Activated T-helper 1 cell treated with anti-CD3 and anti-CD28 coated beads, Interleukin-2, amount 50 U/mL, for 16 hours (primary cell): ENCODE measurements at regions not wholly inside any gene's neighbourhood (a gene's known extent, or its start where the extent isn't known, plus 50 kb on each side); places are given as distances from the start of the nearest gene placed in this dataset.

Source experiments
- DNase-seq, 2 donors: peaks; one replicate each; pipeline ENCODE4 v3.0.0-alpha.2; 2020; ENCODE audit warnings: low read depth in 1 of 2, low spot score in 1 of 2

DNA sequence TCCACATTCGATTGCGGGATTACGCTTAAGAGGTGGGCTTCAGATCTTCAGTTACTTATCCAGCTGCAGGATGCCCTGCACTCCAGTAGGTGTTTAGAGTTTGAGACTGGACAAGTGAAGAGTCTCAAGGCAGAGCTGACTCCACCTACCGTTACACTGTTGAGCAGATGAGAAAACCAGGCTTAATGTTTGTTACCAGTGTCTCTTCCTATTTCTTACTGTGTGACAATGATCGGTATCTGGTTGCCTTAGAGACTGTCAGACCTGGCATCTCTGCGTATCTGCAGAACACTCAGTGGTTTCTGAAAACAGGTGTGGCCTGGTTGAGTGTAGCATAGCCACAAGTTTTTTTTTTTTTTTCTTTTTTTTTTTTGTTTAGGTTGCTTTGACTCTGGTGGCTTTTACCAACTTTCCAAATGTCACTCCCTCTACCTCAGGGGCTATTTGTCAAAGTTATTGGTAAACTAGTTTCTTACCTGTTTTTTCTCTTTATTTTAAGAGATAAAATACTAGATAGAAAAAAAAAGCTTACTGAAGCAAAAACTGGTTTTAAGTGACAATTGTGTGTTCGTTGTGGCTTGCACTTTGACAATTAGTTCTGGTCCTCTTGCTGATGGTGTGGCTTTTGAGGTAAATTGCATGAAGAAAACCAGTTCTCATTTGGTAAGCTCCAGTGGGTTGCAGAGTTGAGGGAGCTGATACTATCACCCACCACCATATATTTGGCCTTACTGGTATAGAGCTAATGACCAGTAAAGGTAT is 284.8 kb downstream of the ETS1 start:
- peak in 1 of 2 donors; percentile 50 for DNase-seq

DNA sequence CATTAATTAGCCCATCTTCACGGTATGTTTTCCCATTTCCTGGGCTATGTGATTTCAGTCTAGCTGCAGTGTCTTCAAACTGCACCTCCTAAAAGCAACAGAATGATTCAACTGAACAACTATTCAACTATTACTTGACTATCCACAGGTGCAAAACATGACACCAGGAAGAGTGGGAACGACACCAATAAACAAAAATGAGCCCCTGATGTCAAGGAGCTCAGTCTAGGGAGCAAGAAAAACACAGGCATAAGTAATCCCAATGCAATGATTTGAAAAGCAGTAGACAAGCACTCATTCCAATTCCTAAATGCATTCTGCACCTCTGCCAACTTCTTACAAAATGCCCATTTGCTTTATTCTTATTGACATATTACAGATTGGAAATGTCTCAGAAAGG is 285.6 kb downstream of the ETS1 start:
- DNase-seq = no peak

DNA sequence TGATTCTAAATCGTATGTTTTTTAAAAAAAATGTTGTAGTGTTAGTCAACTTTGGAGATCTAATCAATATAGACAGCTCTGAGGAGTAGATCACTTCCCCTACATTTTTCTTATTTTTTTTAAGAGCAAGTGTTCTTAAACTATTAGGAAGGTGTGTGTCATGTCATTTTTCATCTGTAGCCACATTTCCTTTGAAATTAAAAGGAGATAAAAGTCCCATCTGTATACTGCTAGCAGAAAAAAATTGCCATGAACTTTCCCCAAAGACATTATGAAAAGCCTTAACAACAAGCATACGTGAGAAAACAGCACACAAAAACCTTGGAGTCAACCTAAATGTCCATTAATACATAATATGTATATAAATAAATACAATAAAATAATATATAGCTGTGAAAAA is 286.6 kb downstream of the ETS1 start:
- DNase-seq = no peak

DNA sequence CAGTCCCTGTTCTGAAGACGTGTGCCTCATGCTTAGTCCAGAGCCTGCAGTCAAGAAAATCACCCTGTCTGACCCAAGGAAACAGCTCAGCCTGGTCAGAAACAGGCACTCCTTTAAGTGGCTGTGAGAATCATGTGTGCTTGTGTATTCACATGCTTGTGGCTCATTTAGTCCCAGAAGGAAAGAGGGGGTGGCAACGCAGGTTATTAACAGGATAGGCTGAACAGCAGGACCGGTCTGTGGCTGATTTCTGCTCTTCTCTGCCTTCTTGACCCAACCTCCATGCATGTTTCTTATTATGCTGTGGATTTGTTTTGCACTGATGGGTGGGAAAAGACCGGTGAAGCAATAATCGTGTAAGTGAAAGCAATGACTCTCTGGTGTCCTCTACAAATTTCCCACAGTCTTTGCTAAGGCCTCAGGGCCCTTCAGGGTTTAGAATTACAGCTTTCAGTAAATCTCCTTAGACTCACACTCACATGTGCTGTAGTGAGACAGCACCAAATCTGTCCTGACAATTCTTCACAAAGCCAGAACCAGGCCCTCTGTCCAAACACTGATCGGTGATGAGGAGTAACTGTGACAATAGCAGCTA is 288.1 kb downstream of the ETS1 start:
- no peak for DNase-seq

DNA sequence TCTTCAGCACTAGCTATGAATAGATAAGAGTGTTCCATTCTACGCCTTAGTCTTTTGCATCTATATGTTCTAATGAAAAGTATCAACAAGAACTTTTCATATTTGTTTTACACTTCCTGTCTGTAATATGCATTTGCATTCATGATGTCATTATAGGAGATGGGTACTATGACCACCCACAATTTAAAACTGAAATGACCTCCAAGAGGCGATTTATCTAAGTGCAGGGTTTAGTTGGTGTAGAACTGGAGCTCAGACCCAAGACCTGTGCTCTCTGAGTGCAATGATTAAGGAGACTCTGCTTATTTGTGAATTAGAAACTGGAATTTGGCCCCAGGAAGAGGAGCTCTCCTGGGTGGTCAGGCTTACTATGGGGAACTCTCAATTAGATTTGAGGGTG is 289.1 kb downstream of the ETS1 start:
- no peak for DNase-seq

DNA sequence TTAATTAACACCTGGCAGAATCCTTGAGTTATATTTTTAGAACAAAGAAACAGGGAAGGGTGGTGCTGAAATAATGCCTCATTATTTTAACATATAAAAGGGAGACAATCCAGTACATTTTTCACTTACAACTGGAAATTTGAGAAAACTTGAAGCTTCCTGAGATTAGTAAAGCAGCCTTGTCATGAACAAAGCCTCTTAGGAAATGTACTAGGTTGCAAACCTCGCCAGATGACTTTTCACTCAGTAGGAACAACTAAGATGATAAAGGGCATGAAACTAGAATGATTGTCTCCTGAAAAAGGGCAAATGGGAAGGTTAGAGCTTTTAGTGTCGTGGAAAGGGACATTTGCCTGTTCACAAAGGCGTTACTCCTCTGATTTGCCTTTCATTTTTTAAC is 289.6 kb downstream of the ETS1 start:
- no peak for DNase-seq

DNA sequence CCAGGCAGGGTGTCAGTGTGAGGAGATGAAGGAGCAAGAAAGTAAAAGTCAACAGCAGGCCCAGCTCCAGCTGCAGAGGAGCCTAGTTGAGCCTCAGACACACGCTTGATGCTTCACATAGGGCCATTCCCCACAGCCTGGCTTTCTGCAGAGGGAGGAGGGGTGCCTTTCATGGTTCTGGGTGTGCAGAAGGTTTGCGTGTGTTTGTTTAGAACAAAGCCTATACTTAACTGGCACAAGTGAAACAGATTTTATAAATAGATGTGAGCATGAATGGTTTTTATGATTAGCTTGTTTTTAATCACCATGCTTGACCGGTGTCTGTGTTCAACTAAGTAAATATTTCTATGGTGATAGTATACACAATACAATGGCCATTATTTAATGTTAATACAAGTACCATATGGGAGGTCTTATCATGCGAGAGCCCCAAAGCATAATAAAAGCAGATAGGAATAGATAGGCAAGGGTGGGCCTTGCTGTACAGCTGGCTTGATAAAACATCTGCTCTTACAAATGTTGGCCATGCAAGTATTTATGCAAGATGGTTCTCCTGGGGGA is 290.2 kb downstream of the ETS1 start:
- no peak for DNase-seq

DNA sequence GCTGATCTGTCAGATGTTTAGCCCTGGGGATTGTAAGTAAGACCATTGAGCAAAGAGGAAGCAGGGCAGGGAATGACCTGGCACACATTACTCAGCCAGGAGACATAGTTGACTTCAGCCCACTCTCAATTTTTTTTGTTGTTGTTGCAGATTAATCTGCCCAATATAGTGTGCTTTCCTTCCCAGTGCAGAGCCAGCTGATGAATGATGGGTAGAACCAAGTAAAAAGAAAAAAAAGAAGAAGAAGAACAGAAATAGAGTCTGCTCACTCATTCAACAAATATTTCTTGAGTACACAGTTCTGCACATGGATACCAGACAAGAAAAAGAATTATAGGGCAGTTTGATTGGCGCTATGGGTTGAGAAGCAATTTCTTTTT is 292.7 kb downstream of the ETS1 start:
- DNase-seq = no peak

DNA sequence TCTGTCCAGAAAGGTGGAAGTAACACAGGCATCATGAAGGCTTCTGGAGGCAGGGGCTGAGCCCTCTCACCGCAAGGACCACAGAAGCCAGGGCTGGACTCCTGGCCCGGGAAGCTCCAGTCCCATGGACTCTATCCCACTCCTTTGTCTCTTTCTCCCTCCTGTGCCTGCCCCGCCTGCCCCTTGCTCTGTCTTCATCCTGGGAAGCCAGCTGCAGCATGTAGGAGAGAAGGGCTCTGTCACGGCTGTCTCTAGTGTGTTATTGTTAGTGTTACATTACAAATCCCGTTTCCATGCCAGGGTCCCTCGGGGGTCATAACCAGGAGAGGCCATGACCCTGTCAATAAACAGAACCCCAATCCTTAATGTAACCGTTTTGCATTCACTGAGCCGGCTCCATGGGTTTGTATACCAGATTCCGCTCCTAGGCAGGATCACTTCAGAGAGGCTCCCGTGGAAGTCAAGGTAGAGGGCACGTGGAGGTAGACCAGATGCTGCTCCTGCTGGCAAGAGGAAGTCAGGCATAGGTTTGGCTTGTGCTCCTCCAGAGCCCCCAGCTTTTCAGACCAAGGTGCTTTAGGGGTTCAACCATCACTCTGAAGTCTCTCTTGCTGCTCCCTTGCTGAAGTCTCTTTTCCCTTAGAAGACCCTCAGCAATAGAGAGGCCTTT is 293.2 kb downstream of the ETS1 start:
- DNase-seq = no peak

DNA sequence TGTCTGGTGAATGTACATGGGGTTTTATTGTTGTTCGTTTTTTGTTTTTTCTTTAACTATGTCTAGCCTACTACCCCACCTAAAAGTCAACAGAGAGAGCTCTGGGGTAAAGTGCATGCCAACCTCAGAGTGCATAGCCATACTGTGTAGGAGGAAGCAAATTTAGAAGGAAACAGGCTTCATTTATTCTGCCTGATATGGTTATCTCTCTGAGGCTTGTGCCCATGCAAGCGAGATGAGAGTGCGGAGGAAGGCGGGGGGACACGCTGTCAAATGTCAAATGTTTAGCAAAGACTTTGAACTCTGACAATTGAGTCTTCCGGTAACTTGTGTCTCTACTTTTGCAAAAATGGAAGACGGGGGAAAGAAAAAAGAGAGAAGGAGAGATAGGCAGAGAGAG is 295.5 kb downstream of the ETS1 start:
- DNase-seq = no peak

DNA sequence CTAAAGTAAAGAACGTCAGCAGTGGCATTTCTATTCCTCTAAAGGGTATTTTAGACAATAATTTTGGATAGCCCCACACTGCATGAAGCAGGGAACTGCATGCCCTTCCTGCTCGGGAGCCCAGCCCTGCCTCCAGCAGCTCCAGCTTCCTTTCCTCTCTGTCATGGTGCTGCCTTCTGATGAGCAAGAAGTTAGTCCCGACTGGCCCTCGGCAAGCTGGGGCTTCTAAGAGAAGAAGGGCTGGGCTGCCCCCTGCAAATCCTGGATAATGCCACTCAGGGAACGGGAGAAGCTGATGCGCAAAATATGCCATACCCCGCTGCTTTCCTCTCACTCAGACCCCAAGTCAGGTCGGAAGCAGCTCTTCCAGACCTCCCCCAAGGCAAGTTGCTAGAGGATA is 296.4 kb downstream of the ETS1 start:
- no peak for DNase-seq

DNA sequence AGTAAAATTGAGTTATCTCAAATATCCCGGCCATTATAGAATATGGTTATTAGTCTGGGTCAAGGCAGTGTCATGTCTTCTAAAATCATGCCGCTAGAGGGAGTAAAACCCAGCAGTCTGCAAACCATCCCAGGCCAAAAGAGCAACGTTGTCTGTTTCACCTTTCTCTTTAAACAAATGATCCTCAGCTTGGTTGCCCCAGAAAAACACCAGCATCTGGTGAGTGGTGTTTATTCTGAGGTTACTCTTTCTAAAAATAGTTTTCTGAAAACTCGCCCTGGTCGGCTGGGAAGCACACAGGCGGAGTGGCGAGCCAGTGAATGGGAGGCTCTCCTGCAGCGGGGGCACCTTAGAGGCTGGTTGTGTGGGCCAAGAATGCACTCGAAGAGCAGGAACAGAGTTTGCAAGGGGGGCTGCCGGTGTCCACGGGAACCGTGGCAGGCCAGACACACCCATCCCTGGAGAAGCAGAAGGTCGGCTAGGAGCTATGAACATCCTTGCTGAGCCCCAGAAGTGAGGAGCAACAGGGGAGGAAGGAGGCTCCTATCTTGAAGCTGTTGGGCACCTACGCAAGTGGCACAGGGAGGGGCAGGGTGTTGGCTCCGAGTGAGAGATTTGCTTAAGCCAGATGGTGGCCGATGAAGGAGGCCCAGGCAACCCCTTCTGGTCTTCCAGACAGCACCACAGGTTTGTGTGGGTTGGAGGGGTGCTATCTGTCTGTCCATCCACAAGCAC is 297.1 kb downstream of the ETS1 start:
- peak; percentile 25 to 46 for DNase-seq

DNA sequence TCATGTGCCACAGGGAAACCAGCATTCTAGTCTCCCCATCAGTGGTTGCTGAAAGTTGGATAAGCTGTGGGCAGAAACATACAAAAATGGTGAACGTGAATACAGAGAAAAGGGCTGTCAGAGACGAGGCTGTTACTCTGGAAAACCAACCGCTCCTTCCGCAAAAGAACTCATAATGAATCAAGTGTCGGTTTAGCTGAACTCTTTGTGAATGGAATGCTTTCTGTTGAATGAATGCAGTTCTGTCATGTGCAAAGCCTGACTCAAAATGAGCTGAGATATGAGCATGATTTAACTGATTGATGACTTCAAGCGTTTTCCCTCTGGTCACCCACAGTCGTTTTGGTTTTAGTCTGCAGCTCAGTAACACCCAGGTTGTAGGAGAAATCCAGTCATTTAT is 298.3 kb downstream of the ETS1 start:
- DNase-seq = no peak

DNA sequence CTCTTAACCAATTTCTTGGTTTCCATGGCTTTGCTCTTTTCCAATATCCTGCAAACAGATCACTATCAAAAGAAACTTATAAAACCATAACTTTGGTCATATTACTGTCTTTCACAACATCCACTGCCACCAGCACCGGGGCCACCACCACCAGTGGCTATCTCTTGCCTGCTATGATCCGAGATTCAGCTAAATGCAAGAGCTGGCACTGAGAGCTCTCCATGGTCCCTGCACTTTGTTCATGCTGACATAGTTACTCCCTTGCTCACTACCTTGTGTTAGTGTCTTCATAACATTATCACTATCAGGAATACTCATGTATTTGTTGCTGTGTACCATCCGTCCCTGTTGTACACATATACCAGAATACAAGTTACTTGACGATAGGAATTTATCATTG is 299.0 kb downstream of the ETS1 start:
- no peak for DNase-seq

DNA sequence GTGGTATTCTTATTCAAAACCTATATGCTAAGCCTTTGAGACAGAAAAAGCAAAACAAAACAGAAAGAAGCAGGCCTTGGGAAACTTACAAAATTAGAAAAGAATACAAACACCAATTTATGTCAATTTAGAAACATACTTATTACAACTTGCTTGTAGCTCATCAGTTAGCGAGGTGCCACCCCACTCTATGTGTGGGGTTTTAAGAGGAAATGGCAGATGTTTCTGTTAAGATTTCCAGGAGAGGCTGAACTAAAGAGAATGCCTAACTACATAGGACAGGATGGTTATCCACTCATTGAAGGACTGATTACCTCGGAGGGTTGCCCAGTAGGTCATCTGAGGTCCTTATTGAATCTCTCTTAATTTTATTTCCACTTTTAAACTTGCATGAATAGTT is 302.0 kb downstream of the ETS1 start:
- no peak for DNase-seq

DNA sequence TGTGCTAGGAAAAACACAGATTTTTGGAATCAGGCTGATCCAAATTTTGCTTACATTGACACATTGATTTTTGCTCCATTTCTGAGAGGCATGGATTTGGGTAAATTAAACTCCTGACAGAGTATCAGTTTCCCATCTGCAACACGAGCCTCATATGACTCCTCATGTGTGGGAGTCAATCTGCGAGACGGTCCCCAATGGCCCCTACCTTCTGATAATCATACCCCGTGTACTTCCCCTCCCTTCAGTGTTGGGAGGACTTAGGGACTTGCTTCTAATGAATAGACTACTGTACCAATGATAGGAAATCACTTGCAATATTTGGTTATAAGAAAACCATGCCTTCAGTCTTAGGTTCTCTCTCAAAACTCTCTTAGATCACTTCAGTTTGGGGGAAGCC is 302.7 kb downstream of the ETS1 start:
- no peak for DNase-seq

DNA sequence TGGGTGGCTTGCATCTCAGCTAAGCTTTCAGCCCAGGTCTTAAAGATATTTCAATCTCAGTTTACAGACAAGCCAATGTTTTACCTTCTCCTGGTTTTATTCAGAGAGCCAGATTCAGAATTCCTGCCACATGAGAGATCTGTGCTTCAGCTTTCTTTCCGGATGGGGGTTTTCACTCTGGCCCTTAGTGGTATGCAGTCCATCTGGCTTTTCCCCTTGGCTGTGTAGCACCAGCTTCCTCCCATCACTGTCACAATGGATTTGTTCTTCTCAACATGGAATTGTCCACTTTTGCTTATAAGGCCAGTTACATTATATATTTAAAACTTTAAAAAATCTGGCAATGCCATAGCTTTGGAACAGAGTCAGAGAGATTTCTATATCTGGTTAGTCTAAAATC is 303.9 kb downstream of the ETS1 start:
- DNase-seq = no peak

DNA sequence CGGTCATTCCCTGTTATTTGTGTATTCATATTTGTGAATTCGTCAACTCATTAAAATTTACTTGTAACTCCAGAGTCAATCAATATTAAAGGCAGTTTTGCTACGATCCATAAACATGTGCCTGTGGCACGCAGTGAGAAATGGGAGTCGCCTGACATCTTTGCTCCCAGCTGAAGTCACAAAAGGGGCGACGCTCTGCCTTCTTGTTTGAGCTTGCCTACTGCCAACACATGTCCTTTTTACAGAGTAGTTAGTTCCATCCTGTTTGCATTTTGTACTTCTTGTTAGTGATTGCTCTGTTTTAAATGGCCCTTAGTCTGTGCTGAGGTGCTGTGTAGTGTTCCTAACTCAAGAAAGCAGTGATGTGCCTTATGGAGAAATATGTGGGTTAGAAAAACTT is 305.3 kb downstream of the ETS1 start:
- no peak for DNase-seq

DNA sequence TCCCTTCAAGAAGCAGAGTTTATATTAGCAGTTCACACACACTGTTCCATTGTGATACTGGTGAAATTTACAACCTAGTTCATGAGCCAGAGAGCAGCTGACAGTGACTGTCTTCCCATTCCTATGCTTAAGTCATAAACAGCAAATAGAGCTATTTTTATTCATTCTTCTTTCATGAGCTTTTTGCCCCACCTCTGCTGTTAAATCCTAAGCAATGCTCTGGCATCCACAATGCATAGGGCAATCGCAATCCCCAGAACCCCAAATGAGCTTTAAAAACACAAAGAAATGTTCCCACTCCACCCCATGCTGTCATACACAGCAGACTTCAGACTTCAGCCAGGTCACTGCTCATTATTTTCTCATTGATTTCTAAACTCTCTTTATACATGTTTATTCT is 307.5 kb downstream of the ETS1 start:
- DNase-seq = no peak

DNA sequence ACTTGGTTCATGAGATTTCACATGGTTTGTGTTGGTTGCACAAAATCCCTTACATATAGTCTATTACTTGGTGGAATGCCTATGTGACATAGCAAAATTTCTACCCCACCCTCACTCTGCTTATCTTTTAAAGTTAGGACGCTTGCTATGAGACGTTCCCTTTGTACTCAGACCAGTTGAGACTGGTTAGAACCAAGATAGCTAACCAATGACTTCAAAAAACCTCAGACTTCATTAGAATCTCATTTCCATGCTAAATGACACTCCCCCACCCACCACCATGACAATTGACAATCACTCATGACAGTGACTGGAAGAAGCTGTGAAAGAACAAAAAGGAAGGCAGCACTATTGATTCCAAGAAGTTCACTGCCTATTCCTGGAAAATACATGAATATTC is 313.6 kb downstream of the ETS1 start:
- no peak for DNase-seq

DNA sequence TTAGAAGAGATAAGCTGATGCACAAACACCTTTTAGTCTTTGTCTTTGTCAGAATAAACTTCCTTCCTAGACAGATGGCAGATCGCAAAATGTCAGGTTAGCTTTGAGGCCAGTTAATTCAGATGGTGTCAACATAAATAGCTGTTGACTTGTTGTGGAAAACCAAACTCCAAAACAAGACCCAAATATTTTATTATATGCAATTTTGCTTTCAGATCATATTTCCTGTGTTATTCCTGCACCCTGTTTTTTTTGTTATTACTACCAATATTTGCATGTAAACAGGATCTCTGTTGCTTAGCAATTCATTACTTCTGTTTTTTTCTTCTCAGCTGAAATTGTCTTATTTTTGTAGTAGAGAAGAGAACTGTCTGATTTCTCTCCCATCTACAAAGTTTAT is 316.0 kb downstream of the ETS1 start:
- no peak for DNase-seq

DNA sequence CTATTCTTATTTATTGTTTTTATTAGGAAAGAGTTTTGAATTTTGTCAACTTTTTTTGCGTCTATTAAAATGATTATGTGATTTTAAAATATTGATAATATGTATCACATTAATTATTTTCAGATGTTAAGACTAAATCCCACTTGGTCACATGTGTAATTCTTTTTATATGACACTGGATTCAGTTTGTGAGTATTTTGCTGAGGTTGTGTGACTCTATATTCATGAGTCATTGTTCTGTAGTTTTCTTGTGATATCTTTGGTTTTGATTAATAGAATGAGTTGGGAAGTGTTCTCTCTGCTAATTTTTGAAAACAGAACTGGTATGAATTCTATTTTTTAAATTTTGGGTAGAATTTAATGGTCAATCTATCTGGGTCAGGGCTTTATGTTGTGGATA is 317.9 kb downstream of the ETS1 start:
- DNase-seq = no peak
